ENCODE measurements at regions not wholly inside any gene's neighbourhood (a gene's known extent, or its start where the extent isn't known, plus 50 kb on each side); places are given as distances from the start of the nearest gene placed in this dataset.

- no peaks in the 10 kb centered on the region for H3K79me2 ChIP-seq (ENCODE audit: insufficient read depth, low read length)
These were observed 308.3 kb upstream of the RGS6 start for GRCh38 chr14:71623939-71624338.

More at GRCh38 chr14:71623939-71624338, 308.3 kb upstream of the RGS6 start:
- no peak overlapping the region for H2BK15ac ChIP-seq (ENCODE audit: low read depth, low read length)
- no peak for TF ChIP-seq CTCF (conservative IDR thresholded peaks at IDR 0.05)
- Mint-ChIP-seq H3K9me3 (no peaks in the 10 kb centered on the region), H3K4me1 (peaks cover 11 to 13% of the 10 kb centered on the region in 2 experiments), H3K27me3 (ENCODE audit: low read depth) (no peaks in the 10 kb centered on the region), H3K4me3 (no peak overlapping the region), H3K36me3 (ENCODE audit: insufficient read depth in 1 of 3, low read depth in 3 of 3) (peaks cover 2 to 39% (median 26%) of the 10 kb centered on the region in 3 experiments; a peak in 5 of 7 replicates), H3K27ac (peak overlapping the region in 1 of 3 experiments; percentile 24; a peak in 2 of 7 replicates)
- no peak overlapping the region for H3T11ph ChIP-seq (ENCODE audit: low read length)
- no peak overlapping the region for H4K5ac ChIP-seq (ENCODE audit: insufficient read length, low read depth, low read length)
- no peak overlapping the region for H3K4me2 ChIP-seq (ENCODE audit: insufficient read depth, insufficient read length, low read length)
- no peak overlapping the region for H2BK120ac ChIP-seq (ENCODE audit: low read depth, low read length, poor library complexity, severe bottlenecking)
- H3K9me3 ChIP-seq (ENCODE audit: control insufficient read depth, low read depth, low read length) = no peaks in the 10 kb centered on the region
- H3K23ac ChIP-seq (ENCODE audit: insufficient read length, low read depth, low read length) = no peak overlapping the region
- H2BK5ac ChIP-seq (ENCODE audit: insufficient read length, low read length) = peak overlapping the region; percentile 69
- H3K79me1 ChIP-seq (ENCODE audit: insufficient read depth, low read depth, low read length, poor library complexity, severe bottlenecking) = no peaks in the 10 kb centered on the region
- no peak overlapping the region for H3K14ac ChIP-seq (ENCODE audit: insufficient read depth, low read length)
- no peaks in the 10 kb centered on the region for H4K20me1 ChIP-seq (ENCODE audit: control insufficient read depth, insufficient read depth, insufficient read length)
- no peak overlapping the region for H2BK20ac ChIP-seq (ENCODE audit: low read depth, low read length, poor library complexity, severe bottlenecking)
- no peak overlapping the region for H2BK12ac ChIP-seq (ENCODE audit: insufficient read length, low read depth, low read length)
- no peak overlapping the region for H3K4ac ChIP-seq (ENCODE audit: low read depth, low read length)
- H3K27me3 ChIP-seq (ENCODE audit: insufficient read depth, low read length) = no peaks in the 10 kb centered on the region
- no peak overlapping the region for H3K27ac ChIP-seq (ENCODE audit: insufficient read length, low read depth, low read length)
- no peak overlapping the region for H2AFZ ChIP-seq (ENCODE audit: low read length)
- H3K4me1 ChIP-seq (ENCODE audit: insufficient read depth, low read length) = no peaks in the 10 kb centered on the region
- no peaks in the 10 kb centered on the region for H3K23me2 ChIP-seq (ENCODE audit: insufficient read length, low read depth, low read length, poor library complexity, severe bottlenecking)
- DNase-seq = no peak
- WGBS (ENCODE audit: extremely low coverage, insufficient read length, low lambda C conversion rate) = no CpG with 5 or more reads among the region's 8 CpGs
- no peak overlapping the region for H4K91ac ChIP-seq (ENCODE audit: insufficient read length, low read depth, low read length)
- no peak overlapping the region for H3K56ac ChIP-seq (ENCODE audit: insufficient read length, low read depth, low read length)
- H4K8ac ChIP-seq (replicated peaks; ENCODE audit: insufficient read length, low read depth, low read length) = no peak overlapping the region
- no peak overlapping the region for H3K18ac ChIP-seq (ENCODE audit: insufficient read length, low read depth, low read length)
- H2AK5ac ChIP-seq (ENCODE audit: insufficient read length, low read length) = no peak overlapping the region
- H3K9ac ChIP-seq (ENCODE audit: extremely low read depth, insufficient read length, low read length) = no peak overlapping the region
